OCI-LY1 (cell line): ENCODE measurements at regions not wholly inside any gene's neighbourhood (a gene's known extent, or its start where the extent isn't known, plus 50 kb on each side); places are given as distances from the start of the nearest gene placed in this dataset.

Source experiments
- H2AFZ ChIP-seq: fragments of 200-600 bp; sonication (generic), shearing (Covaris generic); 2 replicates; pipeline ENCODE4 v1.6.0; 2014; ENCODE audit warnings: antibody characterized with exemption, mild to moderate bottlenecking, low read length
- H3F3A ChIP-seq: fragments of 200-600 bp; sonication (generic), shearing (Covaris generic); 2 replicates; pipeline ENCODE4 v1.6.0; 2014; ENCODE audit warnings: mild to moderate bottlenecking, antibody characterized with exemption, low read length, moderate library complexity; ENCODE audit not compliant: insufficient read depth
- H3K27ac ChIP-seq: fragments of 200-600 bp; sonication (generic); 2 replicates; pipeline ENCODE4 v1.5.1; 2014; ENCODE audit warnings: low read length, mixed run types, mild to moderate bottlenecking, low read depth; ENCODE audit not compliant: poor library complexity, severe bottlenecking
- H3K27me3 ChIP-seq: fragments of 200-600 bp; sonication (generic); 2 replicates; pipeline ENCODE4 v1.6.0; 2014; ENCODE audit warnings: antibody characterized with exemption, mild to moderate bottlenecking, low read length, moderate library complexity; ENCODE audit not compliant: insufficient read depth
- H3K36me3 ChIP-seq: fragments of 200-600 bp; sonication (generic); 2 replicates; pipeline ENCODE4 v1.6.1; 2014; ENCODE audit warnings: mild to moderate bottlenecking, antibody characterized with exemption, low read length, moderate library complexity, mixed read lengths; ENCODE audit not compliant: insufficient read depth
- H3K4me1 ChIP-seq: fragments of 200-600 bp; sonication (generic); 2 replicates; pipeline ENCODE4 v1.5.1; 2014; ENCODE audit warnings: mild to moderate bottlenecking, low read length, moderate library complexity; ENCODE audit not compliant: insufficient read depth, severe bottlenecking
- H3K4me2 ChIP-seq: fragments of 200-600 bp; sonication (generic), shearing (Covaris generic); 2 replicates; pipeline ENCODE4 v1.6.1; 2014; ENCODE audit warnings: low read length
- H3K4me3 ChIP-seq: fragments of 200-600 bp; sonication (generic); 2 replicates; pipeline ENCODE4 v1.5.1; 2014; ENCODE audit warnings: low read length, low read depth, mild to moderate bottlenecking, mixed read lengths; ENCODE audit not compliant: poor library complexity, severe bottlenecking
- H3K79me2 ChIP-seq: fragments of 200-600 bp; shearing (Covaris generic); 2 replicates; pipeline ENCODE4 v1.6.1; 2016; ENCODE audit warnings: mixed run types, low read length, mixed read lengths; ENCODE audit not compliant: insufficient read depth
- H3K9ac ChIP-seq: fragments of 200-600 bp; sonication (generic), shearing (Covaris generic); 2 replicates; pipeline ENCODE4 v1.6.1; 2014; ENCODE audit warnings: mild to moderate bottlenecking, low read length, mixed read lengths
- H3K9me2 ChIP-seq: fragments of 200-600 bp; sonication (generic), shearing (Covaris generic); 2 replicates; pipeline ENCODE4 v1.6.1; 2014; ENCODE audit warnings: low read depth, mild to moderate bottlenecking, low read length, mixed read lengths
- H3K9me3 ChIP-seq: fragments of 200-600 bp; shearing (Covaris generic); 2 replicates; pipeline ENCODE4 v1.6.1; 2014; ENCODE audit warnings: low read length, mixed read lengths
- H4K20me1 ChIP-seq: fragments of 200-600 bp; sonication (generic), shearing (Covaris generic); 2 replicates; pipeline ENCODE4 v1.6.0; 2016; ENCODE audit warnings: mild to moderate bottlenecking, low read length; ENCODE audit not compliant: insufficient read depth
- CTCF ChIP-seq: fragments of 200-600 bp; sonication (generic), shearing (Covaris generic); IDR thresholded peaks from 2 replicates; pipeline ENCODE4 v1.5.1; 2017; ENCODE audit warnings: mild to moderate bottlenecking, antibody characterized with exemption, low read length, moderate library complexity, mixed read lengths
- EZH2 ChIP-seq: fragments of 200-600 bp; sonication (generic), shearing (Covaris generic); IDR thresholded peaks from 2 replicates; pipeline ENCODE4 v1.8.0; 2017; ENCODE audit warnings: borderline replicate concordance, mixed run types, mild to moderate bottlenecking, antibody characterized with exemption, low read length, moderate library complexity, mixed read lengths

DNA sequence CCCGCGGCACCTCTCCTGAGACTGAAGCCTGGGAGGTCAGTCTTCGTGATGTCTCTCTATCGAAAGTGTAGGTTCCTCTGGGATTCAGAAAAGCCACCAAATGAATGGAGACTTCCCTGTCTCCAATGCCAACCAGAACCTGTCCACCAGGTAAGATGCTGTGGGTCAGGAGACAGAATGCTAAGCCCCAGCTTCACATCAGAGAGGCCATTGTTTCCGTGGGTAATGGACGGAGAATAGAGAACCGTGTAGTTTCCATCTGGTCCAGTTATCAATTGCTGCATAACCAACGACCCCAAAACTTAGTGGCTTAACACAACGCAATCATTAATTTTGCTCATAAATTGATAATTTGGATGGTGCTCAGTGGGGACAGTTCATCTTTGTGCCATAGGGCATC is 93.5 kb downstream of the DDX1 start:
- H3K4me3 ChIP-seq: no peak overlapping the region
- H3K27ac ChIP-seq: no peak overlapping the region
- H3K36me3 ChIP-seq: no peaks in the 10 kb centered on the region
- H3K4me2 ChIP-seq: no peak overlapping the region
- no peaks in the 10 kb centered on the region for H3K27me3 ChIP-seq
- no peaks in the 10 kb centered on the region for H3K9me3 ChIP-seq
- H2AFZ ChIP-seq: no peak overlapping the region
- H3K9ac ChIP-seq: no peak overlapping the region
- H4K20me1 ChIP-seq: no peaks in the 10 kb centered on the region
- H3F3A ChIP-seq: no peaks in the 10 kb centered on the region
- no peaks in the 10 kb centered on the region for H3K79me2 ChIP-seq
- H3K4me1 ChIP-seq: no peaks in the 10 kb centered on the region
- H3K9me2 ChIP-seq: no peaks in the 10 kb centered on the region
- TF ChIP-seq EZH2: no peak

- Histone ChIP-seq H3K9ac (no peak overlapping the region), H3F3A (no peaks in the 10 kb centered on the region), H3K79me2 (no peaks in the 10 kb centered on the region), H3K27me3 (peaks cover 4% of the 10 kb centered on the region; the same call in 1 of the 2 replicates), H3K4me2 (no peak overlapping the region), H3K9me3 (no peaks in the 10 kb centered on the region), H3K4me3 (no peak overlapping the region), H2AFZ (no peak overlapping the region), H3K9me2 (no peaks in the 10 kb centered on the region), H3K36me3 (no peaks in the 10 kb centered on the region), H3K4me1 (no peaks in the 10 kb centered on the region), H3K27ac (no peak overlapping the region), H4K20me1 (no peaks in the 10 kb centered on the region)
- no peak for TF ChIP-seq EZH2
- TF ChIP-seq CTCF: no peak
Measured at GRCh38 chr2:15686643-15687042, 95.0 kb downstream of the DDX1 start.

- Histone ChIP-seq H3K36me3 (no peaks in the 10 kb centered on the region), H3K79me2 (no peaks in the 10 kb centered on the region), H2AFZ (no peak overlapping the region), H4K20me1 (no peaks in the 10 kb centered on the region), H3K9me2 (no peaks in the 10 kb centered on the region), H3K4me3 (no peak overlapping the region), H3K4me1 (no peaks in the 10 kb centered on the region), H3K9me3 (no peaks in the 10 kb centered on the region), H3K27me3 (peaks cover 4% of the 10 kb centered on the region; the same call in 1 of the 2 replicates), H3K4me2 (no peak overlapping the region), H3K27ac (no peak overlapping the region), H3K9ac (no peak overlapping the region), H3F3A (no peaks in the 10 kb centered on the region)
- no peak for TF ChIP-seq EZH2
- TF ChIP-seq CTCF: no peak
Measured at GRCh38 chr2:15687243-15687642, 95.6 kb downstream of the DDX1 start.

DNA sequence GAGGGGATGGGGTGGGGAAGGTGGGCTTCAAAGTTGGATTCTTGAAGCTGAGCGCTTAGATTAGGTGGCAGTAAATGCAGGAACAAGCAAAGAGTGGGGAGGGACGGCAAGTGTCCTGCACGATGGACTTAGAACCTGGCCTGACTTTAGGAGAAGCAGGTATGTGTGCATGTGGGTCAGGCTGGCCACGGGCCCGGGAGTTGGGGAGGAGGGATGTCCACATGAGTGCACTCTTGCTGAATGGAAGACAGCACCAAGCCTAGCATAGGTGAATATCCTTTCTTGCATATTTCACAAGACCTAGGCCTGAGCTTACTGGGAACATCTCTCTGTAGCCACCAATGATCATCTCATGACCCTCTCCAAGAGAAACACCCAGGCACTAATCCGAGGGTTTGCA is 96.1 kb downstream of the DDX1 start:
- Histone ChIP-seq H3K4me1 (no peaks in the 10 kb centered on the region), H2AFZ (no peak overlapping the region), H3K9me2 (no peaks in the 10 kb centered on the region)

More for the DNA sequence above, 96.1 kb downstream of the DDX1 start:
- no peak overlapping the region for H3K9ac ChIP-seq
- no peak for TF ChIP-seq CTCF
- H3K27ac ChIP-seq: no peak overlapping the region
- peaks cover 4% of the 10 kb centered on the region; the same call in 1 of the 2 replicates for H3K27me3 ChIP-seq
- no peaks in the 10 kb centered on the region for H3K79me2 ChIP-seq
- H3K4me2 ChIP-seq: no peak overlapping the region
- no peaks in the 10 kb centered on the region for H3F3A ChIP-seq
- H3K9me3 ChIP-seq: no peaks in the 10 kb centered on the region
- no peaks in the 10 kb centered on the region for H4K20me1 ChIP-seq
- H3K36me3 ChIP-seq: no peaks in the 10 kb centered on the region
- H3K4me3 ChIP-seq: no peak overlapping the region
